GM21786 (cell line): ENCODE measurements at regions not wholly inside any gene's neighbourhood (a gene's known extent, or its start where the extent isn't known, plus 50 kb on each side); places are given as distances from the start of the nearest gene placed in this dataset.

Source experiments
- ATAC-seq: cut with Tn5 transposase; IDR thresholded peaks from one replicate; pipeline ENCODE4 v1.9.1; 2021; ENCODE audit not compliant: unreplicated experiment

- ATAC-seq, result no peak
Measured at GRCh38 chr11:128048121-128048520, 539.2 kb downstream of the ETS1 start.

GRCh38 chr11:128047026-128047425 is 540.3 kb downstream of the ETS1 start:
- ATAC-seq, result no peak

GRCh38 chr11:128046213-128046612 is 541.1 kb downstream of the ETS1 start:
- no peak for ATAC-seq

GRCh38 chr11:128045094-128045725 is 542.1 kb downstream of the ETS1 start:
- ATAC-seq, result no peak

- ATAC-seq, result no peak
Measured at GRCh38 chr11:128042290-128042751, 545.0 kb downstream of the ETS1 start.

GRCh38 chr11:128040603-128041002 is 546.8 kb downstream of the ETS1 start:
- no peak for ATAC-seq

- ATAC-seq, result peak; percentile 84
Measured at GRCh38 chr11:128039140-128040021, 548.0 kb downstream of the ETS1 start.

GRCh38 chr11:128036556-128037093 is 550.7 kb downstream of the ETS1 start:
- no peak for ATAC-seq

GRCh38 chr11:128036006-128036405 is 551.4 kb downstream of the ETS1 start:
- ATAC-seq, result no peak

- peak; percentile 90 for ATAC-seq
Measured at GRCh38 chr11:128031538-128032134, 555.7 kb downstream of the ETS1 start.

- ATAC-seq, result no peak
Measured at GRCh38 chr11:128029219-128029722, 558.1 kb downstream of the ETS1 start.

- ATAC-seq, result no peak
Measured at GRCh38 chr11:128026596-128026995, 560.8 kb downstream of the ETS1 start.

GRCh38 chr11:128022761-128023160 is 564.6 kb downstream of the ETS1 start:
- no peak for ATAC-seq

- no peak for ATAC-seq
Measured at GRCh38 chr11:128022007-128022368, 565.4 kb downstream of the ETS1 start.

- no peak for ATAC-seq
Measured at GRCh38 chr11:128021349-128022006, 565.9 kb downstream of the ETS1 start.

GRCh38 chr11:128018692-128019091 is 568.7 kb downstream of the ETS1 start:
- no peak for ATAC-seq

GRCh38 chr11:128005562-128005961 is 581.8 kb downstream of the ETS1 start:
- no peak for ATAC-seq

GRCh38 chr11:127998421-127998820 is 588.9 kb downstream of the ETS1 start:
- ATAC-seq, result no peak

GRCh38 chr11:127997594-127997993 is 589.8 kb downstream of the ETS1 start:
- no peak for ATAC-seq

- no peak for ATAC-seq
Measured at GRCh38 chr11:127996825-127997224, 590.5 kb downstream of the ETS1 start.

GRCh38 chr11:127995921-127996320 is 591.4 kb downstream of the ETS1 start:
- no peak for ATAC-seq
